ENCODE measurements at regions not wholly inside any gene's neighbourhood (a gene's known extent, or its start where the extent isn't known, plus 50 kb on each side); places are given as distances from the start of the nearest gene placed in this dataset.

- no peak for TF ChIP-seq EZH2 (IDR thresholded peaks at IDR 0.05; ENCODE audit: borderline replicate concordance, low read depth, low read length, poor library complexity, severe bottlenecking)
- TF ChIP-seq, protein P1, sequence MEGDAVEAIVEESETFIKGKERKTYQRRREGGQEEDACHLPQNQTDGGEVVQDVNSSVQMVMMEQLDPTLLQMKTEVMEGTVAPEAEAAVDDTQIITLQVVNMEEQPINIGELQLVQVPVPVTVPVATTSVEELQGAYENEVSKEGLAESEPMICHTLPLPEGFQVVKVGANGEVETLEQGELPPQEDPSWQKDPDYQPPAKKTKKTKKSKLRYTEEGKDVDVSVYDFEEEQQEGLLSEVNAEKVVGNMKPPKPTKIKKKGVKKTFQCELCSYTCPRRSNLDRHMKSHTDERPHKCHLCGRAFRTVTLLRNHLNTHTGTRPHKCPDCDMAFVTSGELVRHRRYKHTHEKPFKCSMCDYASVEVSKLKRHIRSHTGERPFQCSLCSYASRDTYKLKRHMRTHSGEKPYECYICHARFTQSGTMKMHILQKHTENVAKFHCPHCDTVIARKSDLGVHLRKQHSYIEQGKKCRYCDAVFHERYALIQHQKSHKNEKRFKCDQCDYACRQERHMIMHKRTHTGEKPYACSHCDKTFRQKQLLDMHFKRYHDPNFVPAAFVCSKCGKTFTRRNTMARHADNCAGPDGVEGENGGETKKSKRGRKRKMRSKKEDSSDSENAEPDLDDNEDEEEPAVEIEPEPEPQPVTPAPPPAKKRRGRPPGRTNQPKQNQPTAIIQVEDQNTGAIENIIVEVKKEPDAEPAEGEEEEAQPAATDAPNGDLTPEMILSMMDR (conservative IDR thresholded peaks at IDR 0.05; ENCODE audit: low read depth, low read length) = no peak
These were observed 169.5 kb upstream of the POC5 start for GRCh38 chr5:75886706-75887105.
